ENCODE measurements at regions not wholly inside any gene's neighbourhood (a gene's known extent, or its start where the extent isn't known, plus 50 kb on each side); places are given as distances from the start of the nearest gene placed in this dataset.
A peak's percentile ranks its signal among the peaks of the same experiment; 100 is the strongest.

GRCh38 chr18:67726882-67727281 is 210.4 kb upstream of the DSEL start:
- no peak for DNase-seq (ENCODE audit: low read depth)
- no peak overlapping the region for H3K4me3 ChIP-seq (ENCODE audit: low read depth, low read length)
- no peak for TF ChIP-seq CTCF (IDR thresholded peaks at IDR 0.05; ENCODE audit: low read depth, low read length, missing control alignments)

GRCh38 chr18:67717800-67718199 is 201.3 kb upstream of the DSEL start:
- TF ChIP-seq CTCF (IDR thresholded peaks at IDR 0.05; ENCODE audit: low read depth, low read length, missing control alignments) = no peak
- no peak overlapping the region for H3K4me3 ChIP-seq (ENCODE audit: low read depth, low read length)
- no peak for DNase-seq (ENCODE audit: low read depth)

GRCh38 chr18:67715567-67715966 is 199.0 kb upstream of the DSEL start:
- no peak for DNase-seq (ENCODE audit: low read depth)

GRCh38 chr18:67710639-67711038 is 194.1 kb upstream of the DSEL start:
- peak; percentile 37 for TF ChIP-seq CTCF (IDR thresholded peaks at IDR 0.05; ENCODE audit: low read depth, low read length, missing control alignments)
- no peak overlapping the region for H3K4me3 ChIP-seq (ENCODE audit: low read depth, low read length)
- DNase-seq (ENCODE audit: low read depth) = no peak

More at GRCh38 chr18:67715567-67715966, 199.0 kb upstream of the DSEL start:
- no peak for TF ChIP-seq CTCF (IDR thresholded peaks at IDR 0.05; ENCODE audit: low read depth, low read length, missing control alignments)
- no peak overlapping the region for H3K4me3 ChIP-seq (ENCODE audit: low read depth, low read length)

GRCh38 chr18:67705748-67706147 is 189.2 kb upstream of the DSEL start:
- no peak for DNase-seq (ENCODE audit: low read depth)
- TF ChIP-seq CTCF (IDR thresholded peaks at IDR 0.05; ENCODE audit: low read depth, low read length, missing control alignments) = no peak
- no peak overlapping the region for H3K4me3 ChIP-seq (ENCODE audit: low read depth, low read length)

- DNase-seq (ENCODE audit: low read depth) = no peak
- H3K4me3 ChIP-seq (ENCODE audit: low read depth, low read length) = no peak overlapping the region
- TF ChIP-seq CTCF (IDR thresholded peaks at IDR 0.05; ENCODE audit: low read depth, low read length, missing control alignments) = no peak
These were observed 179.2 kb upstream of the DSEL start for GRCh38 chr18:67695684-67696083.

GRCh38 chr18:67694787-67695186 is 178.3 kb upstream of the DSEL start:
- no peak overlapping the region for H3K4me3 ChIP-seq (ENCODE audit: low read depth, low read length)
- no peak for TF ChIP-seq CTCF (IDR thresholded peaks at IDR 0.05; ENCODE audit: low read depth, low read length, missing control alignments)
- no peak for DNase-seq (ENCODE audit: low read depth)
